GM12874 (cell line): ENCODE measurements at regions not wholly inside any gene's neighbourhood (a gene's known extent, or its start where the extent isn't known, plus 50 kb on each side); places are given as distances from the start of the nearest gene placed in this dataset.

ENCODE experiments used
- CTCF ChIP-seq: IDR thresholded peaks from 2 replicates; pipeline ENCODE4 v1.5.1; 2011; ENCODE audit warnings: low read depth, mild to moderate bottlenecking, control low read depth, low read length, moderate library complexity; ENCODE audit not compliant: insufficient read depth

- no peak for TF ChIP-seq CTCF
Measured at GRCh38 chrY:8809076-8809475, 528.2 kb upstream of the TSPY4 start.

GRCh38 chrY:8814143-8814542 is 523.1 kb upstream of the TSPY4 start:
- no peak for TF ChIP-seq CTCF

- no peak for TF ChIP-seq CTCF
Measured at GRCh38 chrY:8815616-8816015, 521.6 kb upstream of the TSPY4 start.

- no peak for TF ChIP-seq CTCF
Measured at GRCh38 chrY:8820032-8820431, 517.2 kb upstream of the TSPY4 start.

- TF ChIP-seq CTCF, result no peak
Measured at GRCh38 chrY:8821106-8821505, 516.2 kb upstream of the TSPY4 start.

GRCh38 chrY:8852278-8852677 is 485.0 kb upstream of the TSPY4 start:
- TF ChIP-seq CTCF, result no peak

- TF ChIP-seq CTCF, result no peak
Measured at GRCh38 chrY:8888371-8888770, 448.9 kb upstream of the TSPY4 start.

GRCh38 chrY:8897876-8898275 is 439.4 kb upstream of the TSPY4 start:
- no peak for TF ChIP-seq CTCF
